ENCODE measurements at regions not wholly inside any gene's neighbourhood (a gene's known extent, or its start where the extent isn't known, plus 50 kb on each side); places are given as distances from the start of the nearest gene placed in this dataset.

GRCh38 chr10:21057436-21057835 lies 160.3 kb upstream of the NEBL start:
- Histone ChIP-seq H3K9ac (ENCODE audit: low read depth, low read length) (no peak overlapping the region), H3K36me3 (ENCODE audit: insufficient read depth, low read length) (no peaks in the 10 kb centered on the region), H3K9me3 (ENCODE audit: control insufficient read depth, insufficient read depth, low read length) (no peaks in the 10 kb centered on the region; the same call in 1 of the 2 replicates), H3K4me1 (ENCODE audit: insufficient read depth, low read length) (no peaks in the 10 kb centered on the region; the same call in 1 of the 2 replicates)

- Histone ChIP-seq H3K36me3 (ENCODE audit: insufficient read depth, low read length) (no peaks in the 10 kb centered on the region), H3K9me3 (ENCODE audit: control insufficient read depth, insufficient read depth, low read length) (no peaks in the 10 kb centered on the region; the same call in 1 of the 2 replicates), H3K4me1 (ENCODE audit: insufficient read depth, low read length) (no peaks in the 10 kb centered on the region; the same call in 1 of the 2 replicates), H3K9ac (ENCODE audit: low read depth, low read length) (no peak overlapping the region)
These were observed 159.3 kb upstream of the NEBL start for GRCh38 chr10:21056461-21056860.

GRCh38 chr10:21055339-21056135 lies 158.4 kb upstream of the NEBL start:
- Histone ChIP-seq H3K4me1 (ENCODE audit: insufficient read depth, low read length) (no peaks in the 10 kb centered on the region; the same call in 1 of the 2 replicates), H3K9ac (ENCODE audit: low read depth, low read length) (no peak overlapping the region), H3K9me3 (ENCODE audit: control insufficient read depth, insufficient read depth, low read length) (no peaks in the 10 kb centered on the region; the same call in 1 of the 2 replicates), H3K36me3 (ENCODE audit: insufficient read depth, low read length) (no peaks in the 10 kb centered on the region)

- Histone ChIP-seq H3K9me3 (ENCODE audit: control insufficient read depth, insufficient read depth, low read length) (no peaks in the 10 kb centered on the region; the same call in 1 of the 2 replicates), H3K36me3 (ENCODE audit: insufficient read depth, low read length) (no peaks in the 10 kb centered on the region), H3K4me1 (ENCODE audit: insufficient read depth, low read length) (no peaks in the 10 kb centered on the region; the same call in 1 of the 2 replicates), H3K9ac (ENCODE audit: low read depth, low read length) (no peak overlapping the region)
These were observed 157.0 kb upstream of the NEBL start for GRCh38 chr10:21053953-21054690.

DNA sequence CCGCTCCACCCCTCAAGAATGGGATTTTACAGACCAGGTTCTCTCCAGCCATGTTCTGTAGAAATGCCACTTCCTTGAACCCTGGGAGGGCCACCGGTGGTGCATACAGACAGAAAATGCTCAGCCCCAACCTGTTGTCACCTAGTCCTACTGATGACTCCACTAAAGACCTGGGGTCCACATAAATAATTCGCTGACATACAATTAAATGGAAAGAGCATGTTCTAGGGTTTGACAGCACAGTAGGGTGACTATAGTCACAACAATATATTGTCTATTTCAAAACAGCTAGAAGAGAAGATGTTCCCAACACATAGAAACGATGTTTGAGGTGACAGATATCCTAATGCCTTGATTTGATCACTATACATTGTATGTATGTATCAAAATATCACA lies 155.6 kb upstream of the NEBL start:
- no peaks in the 10 kb centered on the region for H3K9me3 ChIP-seq (ENCODE audit: control insufficient read depth, insufficient read depth, low read length)
- H3K4me1 ChIP-seq (ENCODE audit: insufficient read depth, low read length), result no peaks in the 10 kb centered on the region; the same call in 1 of the 2 replicates

GRCh38 chr10:21052072-21052708 lies 155.1 kb upstream of the NEBL start:
- Histone ChIP-seq H3K4me1 (ENCODE audit: insufficient read depth, low read length) (no peaks in the 10 kb centered on the region; the same call in 1 of the 2 replicates), H3K36me3 (ENCODE audit: insufficient read depth, low read length) (no peaks in the 10 kb centered on the region), H3K9ac (ENCODE audit: low read depth, low read length) (no peak overlapping the region), H3K9me3 (ENCODE audit: control insufficient read depth, insufficient read depth, low read length) (no peaks in the 10 kb centered on the region)

More for the DNA sequence above, 155.6 kb upstream of the NEBL start:
- Histone ChIP-seq H3K9ac (ENCODE audit: low read depth, low read length) (no peak overlapping the region), H3K36me3 (ENCODE audit: insufficient read depth, low read length) (no peaks in the 10 kb centered on the region)

GRCh38 chr10:21049482-21049881 lies 152.4 kb upstream of the NEBL start:
- no peak overlapping the region for H3K9ac ChIP-seq (ENCODE audit: low read depth, low read length)
- H3K36me3 ChIP-seq (ENCODE audit: insufficient read depth, low read length), result no peaks in the 10 kb centered on the region
- H3K9me3 ChIP-seq (ENCODE audit: control insufficient read depth, insufficient read depth, low read length), result no peaks in the 10 kb centered on the region
- H3K4me1 ChIP-seq (ENCODE audit: insufficient read depth, low read length), result no peaks in the 10 kb centered on the region; the same call in 1 of the 2 replicates

DNA sequence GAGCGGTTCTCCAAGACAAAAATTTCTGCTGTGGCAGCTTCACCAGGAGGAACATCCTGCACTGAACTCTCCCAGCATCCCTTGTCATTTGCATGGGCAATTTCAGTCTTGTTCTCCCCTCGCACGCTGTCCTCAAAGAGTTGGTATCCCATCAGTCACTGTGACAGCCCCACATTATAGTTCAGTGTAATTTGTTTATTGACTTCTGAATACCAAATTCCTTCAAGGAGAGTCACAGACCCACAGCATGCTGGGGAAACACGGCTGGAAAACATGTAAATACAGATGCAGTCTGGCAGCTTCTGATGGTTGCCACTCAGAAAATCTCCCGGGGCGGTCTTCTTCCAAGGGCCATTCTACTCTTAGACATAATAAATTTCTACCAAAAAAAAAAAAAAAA lies 151.0 kb upstream of the NEBL start:
- Histone ChIP-seq H3K36me3 (ENCODE audit: insufficient read depth, low read length) (no peaks in the 10 kb centered on the region), H3K9ac (ENCODE audit: low read depth, low read length) (no peak overlapping the region), H3K4me1 (ENCODE audit: insufficient read depth, low read length) (no peaks in the 10 kb centered on the region; the same call in 1 of the 2 replicates), H3K9me3 (ENCODE audit: control insufficient read depth, insufficient read depth, low read length) (no peaks in the 10 kb centered on the region)

DNA sequence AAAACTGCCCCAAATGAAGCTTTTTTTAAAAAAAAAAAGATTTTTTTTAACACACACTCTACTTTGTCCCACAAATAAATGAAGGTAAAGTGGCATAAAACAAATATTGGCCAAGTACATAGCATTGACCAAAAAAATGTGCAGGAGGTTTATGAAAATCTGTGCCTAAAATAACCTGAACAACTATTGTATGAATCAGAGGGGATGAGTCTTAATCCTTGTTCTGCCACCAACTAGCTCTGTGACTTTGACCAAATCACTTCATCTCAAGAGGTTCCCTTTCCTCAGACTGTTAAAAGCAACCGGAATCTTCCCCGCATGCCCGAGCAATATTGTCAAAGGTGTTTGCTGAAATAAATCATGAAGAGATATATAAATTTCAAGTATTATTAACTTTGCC lies 150.4 kb upstream of the NEBL start:
- no peaks in the 10 kb centered on the region for H3K36me3 ChIP-seq (ENCODE audit: insufficient read depth, low read length)
- no peak overlapping the region for H3K9ac ChIP-seq (ENCODE audit: low read depth, low read length)
- peaks cover 5% of the 10 kb centered on the region for H3K4me1 ChIP-seq (ENCODE audit: insufficient read depth, low read length)
- no peaks in the 10 kb centered on the region for H3K9me3 ChIP-seq (ENCODE audit: control insufficient read depth, insufficient read depth, low read length)

DNA sequence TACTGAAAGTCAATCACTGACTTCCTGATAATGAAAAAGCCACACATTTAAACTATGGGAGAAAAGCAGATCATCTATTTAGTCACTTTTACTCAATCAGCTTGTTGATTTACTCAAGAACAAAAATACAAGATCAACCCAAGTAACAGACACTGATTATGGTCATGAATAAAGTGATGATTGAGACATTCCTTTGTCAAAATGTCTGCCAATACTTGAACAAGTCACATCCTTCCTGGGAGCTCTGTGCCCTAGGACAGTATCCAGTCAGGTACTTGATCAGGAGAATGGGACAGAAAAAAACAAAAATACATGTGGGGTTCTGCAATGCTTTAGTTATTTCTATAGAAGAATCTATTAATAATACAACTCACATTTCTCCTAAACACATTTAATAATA lies 150.0 kb upstream of the NEBL start:
- Histone ChIP-seq H3K4me1 (ENCODE audit: insufficient read depth, low read length) (peaks cover 6% of the 10 kb centered on the region), H3K9ac (ENCODE audit: low read depth, low read length) (no peak overlapping the region), H3K9me3 (ENCODE audit: control insufficient read depth, insufficient read depth, low read length) (no peaks in the 10 kb centered on the region), H3K36me3 (ENCODE audit: insufficient read depth, low read length) (no peaks in the 10 kb centered on the region)

- peaks cover 6% of the 10 kb centered on the region for H3K4me1 ChIP-seq (ENCODE audit: insufficient read depth, low read length)
- H3K36me3 ChIP-seq (ENCODE audit: insufficient read depth, low read length), result no peaks in the 10 kb centered on the region; the same call in 1 of the 2 replicates
- H3K9ac ChIP-seq (ENCODE audit: low read depth, low read length), result no peak overlapping the region
- H3K9me3 ChIP-seq (ENCODE audit: control insufficient read depth, insufficient read depth, low read length), result no peaks in the 10 kb centered on the region
These were observed 145.9 kb upstream of the NEBL start for GRCh38 chr10:21043044-21043443.

- no peaks in the 10 kb centered on the region; the same call in 1 of the 2 replicates for H3K36me3 ChIP-seq (ENCODE audit: insufficient read depth, low read length)
- H3K4me1 ChIP-seq (ENCODE audit: insufficient read depth, low read length), result peaks cover 6% of the 10 kb centered on the region
- H3K9me3 ChIP-seq (ENCODE audit: control insufficient read depth, insufficient read depth, low read length), result no peaks in the 10 kb centered on the region
- no peak overlapping the region for H3K9ac ChIP-seq (ENCODE audit: low read depth, low read length)
These were observed 145.4 kb upstream of the NEBL start for GRCh38 chr10:21042536-21042935.

GRCh38 chr10:21041763-21042458 lies 144.8 kb upstream of the NEBL start:
- Histone ChIP-seq H3K9me3 (ENCODE audit: control insufficient read depth, insufficient read depth, low read length) (no peaks in the 10 kb centered on the region), H3K36me3 (ENCODE audit: insufficient read depth, low read length) (no peaks in the 10 kb centered on the region; the same call in 1 of the 2 replicates), H3K4me1 (ENCODE audit: insufficient read depth, low read length) (peaks cover 6% of the 10 kb centered on the region), H3K9ac (ENCODE audit: low read depth, low read length) (no peak overlapping the region)

GRCh38 chr10:21039721-21040120 lies 142.6 kb upstream of the NEBL start:
- peaks cover 6% of the 10 kb centered on the region for H3K4me1 ChIP-seq (ENCODE audit: insufficient read depth, low read length)
- no peak overlapping the region for H3K9ac ChIP-seq (ENCODE audit: low read depth, low read length)
- H3K9me3 ChIP-seq (ENCODE audit: control insufficient read depth, insufficient read depth, low read length), result no peaks in the 10 kb centered on the region
- no peaks in the 10 kb centered on the region; the same call in 1 of the 2 replicates for H3K36me3 ChIP-seq (ENCODE audit: insufficient read depth, low read length)
